HG03571 (cell line): ENCODE measurements at regions not wholly inside any gene's neighbourhood (a gene's known extent, or its start where the extent isn't known, plus 50 kb on each side); places are given as distances from the start of the nearest gene placed in this dataset.

Experiments
- ATAC-seq: cut with Tn5 transposase; IDR thresholded peaks from one replicate; pipeline ENCODE4 v1.9.1; 2021; ENCODE audit not compliant: unreplicated experiment

DNA sequence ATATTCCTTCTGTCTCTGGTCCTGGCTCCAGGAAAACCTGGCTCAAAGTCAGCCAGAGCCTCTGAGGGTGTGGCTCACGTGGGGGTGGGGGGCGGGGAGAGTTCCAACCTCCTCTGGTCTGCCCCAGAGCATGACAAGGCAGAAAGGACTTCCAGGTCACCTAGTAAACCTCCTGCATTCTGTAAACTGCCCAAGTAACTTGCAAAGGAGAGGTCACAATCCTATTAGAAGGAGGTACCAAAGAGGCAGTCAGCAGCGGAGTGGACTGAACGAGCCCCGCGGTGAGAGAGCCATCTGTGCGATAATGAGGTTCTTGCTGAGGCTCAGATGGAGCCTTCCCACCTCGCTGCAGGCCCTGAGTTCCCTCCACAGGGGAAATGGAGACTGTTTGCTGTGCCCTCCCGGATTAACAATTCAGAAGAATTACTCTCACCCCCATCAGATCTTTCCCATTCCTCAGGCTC, 58.9 kb upstream of the GATA6 start:
- no peak for ATAC-seq

DNA sequence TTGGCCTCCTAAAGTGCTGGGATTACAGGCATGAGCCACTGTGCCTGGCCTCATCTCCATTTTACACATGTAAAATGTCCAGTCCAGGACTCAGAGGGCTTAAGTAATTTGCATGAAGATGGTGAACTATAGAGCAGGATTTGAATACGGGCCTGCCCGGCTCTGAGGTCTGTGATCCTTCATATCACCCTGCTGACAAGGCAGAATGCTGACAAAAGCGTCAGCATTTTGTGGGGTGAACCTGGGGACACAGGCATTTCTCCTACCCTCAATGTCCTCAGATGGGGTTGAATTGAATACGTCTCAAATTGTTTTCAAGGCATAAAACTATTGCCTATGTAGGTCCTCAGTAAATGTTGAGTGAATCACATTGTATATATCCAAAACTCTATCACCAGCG, 57.2 kb upstream of the GATA6 start:
- ATAC-seq: no peak

DNA sequence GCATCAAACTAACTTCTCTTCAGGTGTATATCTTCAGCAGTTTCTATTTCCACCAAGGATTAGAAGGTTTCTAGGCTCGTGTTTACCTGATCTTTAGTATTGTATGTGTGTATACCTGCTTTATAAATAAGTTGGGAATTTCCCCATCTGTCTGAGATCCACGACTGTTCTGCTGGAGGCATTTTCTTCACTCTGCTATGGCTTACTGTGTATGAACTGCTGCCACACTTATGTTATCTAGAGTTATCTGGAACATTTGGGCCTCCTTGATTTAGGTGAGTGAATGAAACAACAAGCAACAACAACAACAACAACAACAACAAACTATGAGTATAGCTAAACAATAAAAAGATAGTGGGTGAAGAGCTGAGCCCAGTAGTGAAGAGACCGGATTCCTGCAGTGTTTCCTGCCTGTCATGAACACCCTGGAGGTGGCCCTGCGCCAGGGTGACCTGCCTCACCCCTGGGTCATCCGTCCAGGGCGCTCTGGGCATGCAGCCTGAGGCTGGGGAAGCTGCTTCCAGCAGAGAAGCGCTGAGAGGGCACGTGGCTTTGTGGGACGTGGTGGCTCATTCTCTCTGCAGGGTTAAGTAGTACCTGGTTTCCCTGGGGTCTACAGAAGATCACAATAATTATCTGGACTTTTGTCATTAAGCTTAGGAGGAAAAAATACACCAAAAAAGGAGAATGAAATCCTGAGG, 56.1 kb upstream of the GATA6 start:
- no peak for ATAC-seq

DNA sequence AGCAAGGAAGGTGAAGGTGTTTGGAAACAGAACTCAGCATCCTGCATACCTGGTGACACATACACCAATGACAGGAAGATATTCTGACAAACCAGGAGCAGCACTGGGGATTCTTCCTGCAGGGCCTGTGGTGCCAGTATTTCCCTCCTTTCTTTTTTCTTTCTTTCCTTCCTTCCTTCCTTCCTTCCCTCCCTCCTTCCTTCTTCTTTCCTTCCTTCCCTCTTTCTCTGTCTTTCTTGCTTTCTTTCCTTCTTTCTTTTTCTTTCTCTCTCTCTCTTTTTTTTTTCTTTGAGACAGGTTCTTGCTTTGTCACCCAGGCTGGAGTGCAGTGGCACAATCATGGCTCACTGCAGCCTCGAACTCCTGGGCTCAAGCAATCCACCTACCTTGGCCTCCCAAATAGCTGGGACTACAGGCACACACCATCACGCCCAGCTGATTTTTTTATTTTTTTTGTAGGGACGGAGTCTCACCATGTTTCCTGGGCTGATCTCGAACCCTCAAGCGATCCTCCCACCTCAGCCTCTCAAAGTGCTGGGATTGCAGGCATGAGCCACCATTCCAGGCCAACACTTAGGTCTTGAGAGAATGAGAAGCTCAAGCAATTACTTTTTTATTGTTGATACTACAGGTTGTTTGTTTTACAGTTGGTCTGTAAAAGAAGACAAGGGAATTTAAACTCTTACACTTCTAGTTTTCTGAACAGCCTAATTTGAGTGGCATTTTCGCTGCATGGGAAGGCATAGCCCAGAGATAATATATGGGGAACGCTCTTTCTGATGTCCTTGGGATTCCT, 54.7 kb upstream of the GATA6 start:
- ATAC-seq: no peak

DNA sequence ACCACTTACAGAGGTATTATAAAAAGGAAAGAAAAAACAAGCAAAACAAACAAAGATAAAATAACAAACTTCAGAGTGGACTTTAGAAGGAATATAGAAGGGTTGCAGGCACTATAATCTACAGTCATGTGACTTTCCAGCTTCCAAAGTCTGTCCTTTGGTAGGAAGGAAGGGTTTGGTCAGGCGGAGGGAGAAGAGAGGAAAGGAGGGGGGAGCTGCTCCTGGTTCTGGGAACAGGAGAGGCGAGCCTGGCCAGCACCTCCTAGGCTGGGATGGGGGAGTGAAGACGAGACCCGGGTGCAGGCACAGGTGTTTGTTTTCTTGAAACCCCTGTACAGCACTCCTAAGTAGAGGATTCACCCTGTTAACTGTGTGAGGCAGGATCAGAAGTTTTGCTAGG, 53.8 kb upstream of the GATA6 start:
- no peak for ATAC-seq
